HEK293 (cell line): ENCODE measurements at regions not wholly inside any gene's neighbourhood (a gene's known extent, or its start where the extent isn't known, plus 50 kb on each side); places are given as distances from the start of the nearest gene placed in this dataset.

Source experiments
- CTCF ChIA-PET: fragments of 350-600 bp; formaldehyde crosslinking; extraction: SDS; loops from one replicate; lab custom pipeline; 2021; ENCODE audit warnings: antibody characterized with exemption; lab: Yijun Ruan, JAX
- POLR2A ChIA-PET: fragments of 300-600 bp; formaldehyde crosslinking; extraction: SDS; loops from one replicate; lab custom pipeline; 2020; ENCODE audit warnings: antibody characterized with exemption, inconsistent platforms; lab: Yijun Ruan, JAX
- H3K27ac ChIP-seq: fragments of 200-500 bp; sonication (Bioruptor generic); 2 replicates; pipeline ENCODE4 v1.5.1; 2014; ENCODE audit warnings: low read depth, low read length, control low read depth, inconsistent platforms; ENCODE audit errors: extremely low read depth
- H3K36me3 ChIP-seq, 2 experiments: fragments of 200-500 bp in 1 of 2; sonication (Bioruptor generic) in 1 of 2; 1 replicate in 1 of 2; 2 replicates in 1 of 2; pipeline ENCODE4 v1.5.1; 2014 to 2017; ENCODE audit warnings: inconsistent platforms in 2 of 2, low read length in 2 of 2; ENCODE audit not compliant: control insufficient read depth in 2 of 2, insufficient read depth in 1 of 2
- H3K4me1 ChIP-seq: fragments of 200-500 bp; sonication (Bioruptor generic); 2 replicates; pipeline ENCODE4 v1.5.1; 2014; ENCODE audit warnings: mild to moderate bottlenecking, low read length, inconsistent platforms; ENCODE audit not compliant: control insufficient read depth, insufficient read depth
- H3K4me3 ChIP-seq: 2 replicates; pipeline ENCODE4 v1.5.1; 2011; ENCODE audit warnings: low read depth, mild to moderate bottlenecking, control low read depth, low read length, moderate library complexity
- H3K9me3 ChIP-seq: fragments of 200-500 bp; sonication (Bioruptor generic); 2 replicates; pipeline ENCODE4 v1.5.1; 2014; ENCODE audit warnings: low read depth, low read length, inconsistent platforms; ENCODE audit not compliant: control insufficient read depth, insufficient read depth
- FEZF1 ChIP-seq: fragments of 450-650 bp; formaldehyde crosslinking; IDR thresholded peaks from 2 replicates; pipeline ENCODE4 v1.5.1; 2016; ENCODE audit warnings: missing biosample characterization, missing genetic modification characterization
- GLIS1 ChIP-seq: fragments of 450-650 bp; formaldehyde crosslinking; IDR thresholded peaks from 2 replicates; pipeline ENCODE4 v1.5.1; 2016; ENCODE audit warnings: missing biosample characterization, missing genetic modification characterization
- HOXD13 ChIP-seq: sonication (generic); formaldehyde crosslinking; IDR thresholded peaks from 2 replicates; pipeline ENCODE4 v1.8.0; 2022; ENCODE audit warnings: missing genetic modification reagents, borderline replicate concordance
- OVOL3 ChIP-seq: fragments of 450-650 bp; formaldehyde crosslinking; IDR thresholded peaks from 2 replicates; pipeline ENCODE4 v1.5.1; 2016; ENCODE audit warnings: missing biosample characterization, missing genetic modification characterization
- SP7 ChIP-seq: fragments of 450-650 bp; formaldehyde crosslinking; IDR thresholded peaks from 2 replicates; pipeline ENCODE4 v1.5.1; 2016; ENCODE audit warnings: missing biosample characterization, missing genetic modification characterization
- ZBTB20 ChIP-seq: fragments of 450-650 bp; formaldehyde crosslinking; IDR thresholded peaks from 2 replicates; pipeline ENCODE4 v1.5.1; 2016; ENCODE audit warnings: missing biosample characterization, missing genetic modification characterization
- ZBTB44 ChIP-seq: fragments of 450-650 bp; IDR thresholded peaks from 2 replicates; pipeline ENCODE4 v1.5.1; 2018; ENCODE audit warnings: missing biosample characterization, mild to moderate bottlenecking, missing genetic modification characterization
- ZFHX2 ChIP-seq: fragments of 450-650 bp; formaldehyde crosslinking; conservative IDR thresholded peaks from 2 replicates; pipeline ENCODE4 v1.5.1; 2016; ENCODE audit warnings: missing biosample characterization, missing genetic modification characterization
- ZIC2 ChIP-seq: fragments of 450-650 bp; formaldehyde crosslinking; IDR thresholded peaks from 2 replicates; pipeline ENCODE4 v1.5.1; 2016; ENCODE audit warnings: missing biosample characterization, missing genetic modification characterization
- ZNF175 ChIP-seq: fragments of 450-650 bp; formaldehyde crosslinking; IDR thresholded peaks from 2 replicates; pipeline ENCODE4 v1.5.1; 2016; ENCODE audit warnings: missing biosample characterization, missing genetic modification characterization
- ZNF18 ChIP-seq: fragments of 450-650 bp; formaldehyde crosslinking; IDR thresholded peaks from 2 replicates; pipeline ENCODE4 v1.5.1; 2016; ENCODE audit warnings: missing biosample characterization, missing genetic modification characterization
- ZNF19 ChIP-seq: fragments of 450-650 bp; formaldehyde crosslinking; IDR thresholded peaks from 2 replicates; pipeline ENCODE4; 2016; ENCODE audit warnings: missing biosample characterization, missing genetic modification characterization, low read depth
- ZNF214 ChIP-seq: fragments of 450-650 bp; formaldehyde crosslinking; IDR thresholded peaks from 2 replicates; pipeline ENCODE4 v1.5.1; 2017; ENCODE audit warnings: missing biosample characterization, mild to moderate bottlenecking, missing genetic modification characterization, borderline replicate concordance
- ZNF311 ChIP-seq: fragments of 450-650 bp; formaldehyde crosslinking; IDR thresholded peaks from 2 replicates; pipeline ENCODE4 v1.5.1; 2017; ENCODE audit warnings: missing biosample characterization, missing genetic modification characterization, borderline replicate concordance
- ZNF354C ChIP-seq: fragments of 450-650 bp; formaldehyde crosslinking; IDR thresholded peaks from 2 replicates; pipeline ENCODE4 v1.5.1; 2016; ENCODE audit warnings: missing biosample characterization, missing genetic modification characterization, low read depth, borderline replicate concordance
- ZNF529 ChIP-seq: fragments of 450-650 bp; formaldehyde crosslinking; IDR thresholded peaks from 2 replicates; pipeline ENCODE4 v1.5.1; 2017; ENCODE audit warnings: missing genetic modification characterization, missing biosample characterization; ENCODE audit not compliant: insufficient replicate concordance
- ZNF555 ChIP-seq: fragments of 450-650 bp; formaldehyde crosslinking; conservative IDR thresholded peaks from 2 replicates; pipeline ENCODE4 v1.5.1; 2017; ENCODE audit warnings: missing biosample characterization, mild to moderate bottlenecking, missing genetic modification characterization, inconsistent platforms
- ZNF596 ChIP-seq: fragments of 450-650 bp; IDR thresholded peaks from 2 replicates; pipeline ENCODE4 v1.5.0; 2018; ENCODE audit warnings: missing biosample characterization, mild to moderate bottlenecking, missing genetic modification characterization, moderate library complexity
- ZNF707 ChIP-seq: fragments of 450-650 bp; formaldehyde crosslinking; IDR thresholded peaks from 2 replicates; pipeline ENCODE4 v1.5.1; 2016; ENCODE audit warnings: missing biosample characterization, missing genetic modification characterization
- ZNF76 ChIP-seq: fragments of 450-650 bp; formaldehyde crosslinking; IDR thresholded peaks from 2 replicates; pipeline ENCODE4; 2016; ENCODE audit warnings: low read depth, missing biosample characterization, missing genetic modification characterization, borderline replicate concordance
- ZNF776 ChIP-seq: fragments of 450-650 bp; formaldehyde crosslinking; IDR thresholded peaks from 2 replicates; pipeline ENCODE4 v1.5.0; 2017; ENCODE audit warnings: missing biosample characterization, missing genetic modification characterization, borderline replicate concordance
- ZSCAN16 ChIP-seq: fragments of 450-650 bp; formaldehyde crosslinking; IDR thresholded peaks from 2 replicates; pipeline ENCODE4 v1.5.1; 2016; ENCODE audit warnings: missing biosample characterization, missing genetic modification characterization
- TF ChIP-seq, protein P1 (sequence below): IDR thresholded peaks from 2 replicates; pipeline ENCODE4 v1.6.1; 2011; ENCODE audit warnings: mild to moderate bottlenecking, low read depth, low read length, borderline replicate concordance

- ChIA-PET POLR2A (no interaction called here), CTCF (no interaction called here)
- Histone ChIP-seq H3K36me3 (no peaks in the 10 kb centered on the region), H3K9me3 (no peaks in the 10 kb centered on the region), H3K27ac (no peak overlapping the region), H3K4me1 (no peaks in the 10 kb centered on the region), H3K4me3 (no peak overlapping the region)
- TF ChIP-seq ZSCAN16 (tag by site-specific recombination) (no peak), ZNF596 (tag by site-specific recombination) (no peak), SP7 (no peak), ZNF18 (tag by site-specific recombination) (no peak), ZNF175 (tag by site-specific recombination) (no peak), FEZF1 (tag by site-specific recombination) (no peak), ZNF354C (tag by site-specific recombination) (no peak), ZNF76 (tag by site-specific recombination) (no peak), HOXD13 (CRISPR knock-in tag) (no peak), ZFHX2 (tag by site-specific recombination) (no peak), ZNF311 (tag by site-specific recombination) (no peak), ZNF19 (tag by site-specific recombination) (no peak), ZIC2 (tag by site-specific recombination) (no peak)
- TF ChIP-seq, protein P1, sequence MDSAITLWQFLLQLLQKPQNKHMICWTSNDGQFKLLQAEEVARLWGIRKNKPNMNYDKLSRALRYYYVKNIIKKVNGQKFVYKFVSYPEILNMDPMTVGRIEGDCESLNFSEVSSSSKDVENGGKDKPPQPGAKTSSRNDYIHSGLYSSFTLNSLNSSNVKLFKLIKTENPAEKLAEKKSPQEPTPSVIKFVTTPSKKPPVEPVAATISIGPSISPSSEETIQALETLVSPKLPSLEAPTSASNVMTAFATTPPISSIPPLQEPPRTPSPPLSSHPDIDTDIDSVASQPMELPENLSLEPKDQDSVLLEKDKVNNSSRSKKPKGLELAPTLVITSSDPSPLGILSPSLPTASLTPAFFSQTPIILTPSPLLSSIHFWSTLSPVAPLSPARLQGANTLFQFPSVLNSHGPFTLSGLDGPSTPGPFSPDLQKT = no peak
Observed at GRCh38 chr5:114822863-114823262, 346.8 kb downstream of the TRIM36 start.

- POLR2A ChIA-PET = no interaction called here
- H3K4me3 ChIP-seq = no peak overlapping the region
- no peaks in the 10 kb centered on the region for H3K36me3 ChIP-seq
- CTCF ChIA-PET = no interaction called here
- no peaks in the 10 kb centered on the region for H3K4me1 ChIP-seq
- TF ChIP-seq ZNF776 (tag by site-specific recombination) (no peak), ZNF214 (tag by site-specific recombination) (no peak), ZBTB44 (tag by site-specific recombination) (no peak), ZBTB20 (tag by site-specific recombination) (no peak), ZNF707 (tag by site-specific recombination) (no peak), ZNF175 (tag by site-specific recombination) (no peak), ZNF76 (tag by site-specific recombination) (no peak), ZNF555 (tag by site-specific recombination) (no peak), GLIS1 (no peak), OVOL3 (tag by site-specific recombination) (no peak), ZNF529 (tag by site-specific recombination) (no peak)
- H3K27ac ChIP-seq = no peak overlapping the region
- no peaks in the 10 kb centered on the region for H3K9me3 ChIP-seq
Observed at GRCh38 chr5:114822436-114822835, 347.3 kb downstream of the TRIM36 start.
